ENCODE measurements at regions not wholly inside any gene's neighbourhood (a gene's known extent, or its start where the extent isn't known, plus 50 kb on each side); places are given as distances from the start of the nearest gene placed in this dataset.

- H3K9me3 ChIP-seq = no peaks in the 10 kb centered on the region
- H3K27ac ChIP-seq = no peak overlapping the region
- intact Hi-C loops (cut with DNase I) = no loop called here
- ATAC-seq (peak in 2 of 4 donors; percentile 34 to 35), DNase-seq (peak in 1 of 3 donors; percentile 31)
- TF ChIP-seq CTCF (IDR thresholded peaks at IDR 0.05) (no peak), POLR2A (IDR thresholded peaks at IDR 0.05) (no peak)
- WGBS (ENCODE audit: insufficient coverage, low coverage, low lambda C conversion rate, missing lambda C conversion rate) = 70% methylated on average over 5 of the region's 10 CpGs
- no peaks in the 10 kb centered on the region for H3K36me3 ChIP-seq
- no peaks in the 10 kb centered on the region for H3K27me3 ChIP-seq
- no peak overlapping the region for H3K4me3 ChIP-seq
- H3K4me1 ChIP-seq = no peaks in the 10 kb centered on the region
Measured at GRCh38 chr10:124340033-124340760, 78.5 kb downstream of the OAT start.

- DNase-seq = peak in 1 of 3 donors; percentile 42
- no peaks in the 10 kb centered on the region for H3K36me3 ChIP-seq
- 66% methylated on average over 9 of the region's 16 CpGs for WGBS (ENCODE audit: insufficient coverage, low coverage, low lambda C conversion rate, missing lambda C conversion rate)
- no peak overlapping the region for H3K4me3 ChIP-seq
- no peak overlapping the region for H3K27ac ChIP-seq
- intact Hi-C loops (cut with DNase I) = no loop called here
- H3K27me3 ChIP-seq = no peaks in the 10 kb centered on the region
- no peak for ATAC-seq
- no peaks in the 10 kb centered on the region for H3K4me1 ChIP-seq
- no peaks in the 10 kb centered on the region for H3K9me3 ChIP-seq
- TF ChIP-seq POLR2A (IDR thresholded peaks at IDR 0.05) (no peak), CTCF (IDR thresholded peaks at IDR 0.05) (no peak)
Measured at GRCh38 chr10:124339119-124340032, 79.3 kb downstream of the OAT start.

- no peak for TF ChIP-seq POLR2A (IDR thresholded peaks at IDR 0.05)
- no peak for TF ChIP-seq CTCF (IDR thresholded peaks at IDR 0.05)
- 36% methylated on average over 3 of the region's 4 CpGs for WGBS (ENCODE audit: insufficient coverage, low coverage, low lambda C conversion rate, missing lambda C conversion rate)
- no peaks in the 10 kb centered on the region for H3K27me3 ChIP-seq
- ATAC-seq (no peak), DNase-seq (no peak)
- intact Hi-C loops (cut with DNase I) = no loop called here
- H3K4me1 ChIP-seq = no peaks in the 10 kb centered on the region
- no peaks in the 10 kb centered on the region for H3K9me3 ChIP-seq
- H3K36me3 ChIP-seq = no peaks in the 10 kb centered on the region
- no peak overlapping the region for H3K27ac ChIP-seq
- H3K4me3 ChIP-seq = no peak overlapping the region
Measured at GRCh38 chr10:124338276-124338925, 80.3 kb downstream of the OAT start.

GRCh38 chr10:124336186-124336585, 82.5 kb downstream of the OAT start:
- no peaks in the 10 kb centered on the region for H3K4me1 ChIP-seq
- 43% methylated on average over 2 of the region's 2 CpGs for WGBS (ENCODE audit: insufficient coverage, low coverage, low lambda C conversion rate, missing lambda C conversion rate)
- ATAC-seq (no peak), DNase-seq (no peak)
- intact Hi-C loops (cut with DNase I) = no loop called here
- no peak overlapping the region for H3K4me3 ChIP-seq
- H3K27me3 ChIP-seq = no peaks in the 10 kb centered on the region
- H3K36me3 ChIP-seq = no peaks in the 10 kb centered on the region
- H3K9me3 ChIP-seq = no peaks in the 10 kb centered on the region
- no peak for TF ChIP-seq POLR2A (IDR thresholded peaks at IDR 0.05)
- no peak for TF ChIP-seq CTCF (IDR thresholded peaks at IDR 0.05)
- no peak overlapping the region for H3K27ac ChIP-seq
